Tibial nerve (tissue), 4 donors: ENCODE measurements at regions not wholly inside any gene's neighbourhood (a gene's known extent, or its start where the extent isn't known, plus 50 kb on each side); places are given as distances from the start of the nearest gene placed in this dataset.

ENCODE experiments used
- EP300 ChIP-seq, 2 donors: sonication (generic); formaldehyde crosslinking; IDR thresholded peaks; one replicate each; pipeline ENCODE4 v1.6.1; 2017; ENCODE audit warnings: antibody characterized with exemption in 2 of 2, mild to moderate bottlenecking in 1 of 2
- POLR2A ChIP-seq, 2 donors: fragments of 450-650 bp; IDR thresholded peaks; one replicate each; pipeline ENCODE4 v1.6.1; 2017; ENCODE audit warnings: antibody characterized with exemption in 2 of 2, mild to moderate bottlenecking in 2 of 2, moderate library complexity in 2 of 2
- TF ChIP-seq, protein P1 (sequence below), 5 experiments: fragments of 200-600 bp in 3 of 5; fragments of 450-650 bp in 2 of 5; sonication (generic) in 3 of 5; IDR thresholded peaks; one replicate each; pipeline ENCODE4 v1.5.1; 2016 to 2019; ENCODE audit warnings: antibody characterized with exemption in 5 of 5, mild to moderate bottlenecking in 3 of 5, moderate library complexity in 2 of 5

DNA sequence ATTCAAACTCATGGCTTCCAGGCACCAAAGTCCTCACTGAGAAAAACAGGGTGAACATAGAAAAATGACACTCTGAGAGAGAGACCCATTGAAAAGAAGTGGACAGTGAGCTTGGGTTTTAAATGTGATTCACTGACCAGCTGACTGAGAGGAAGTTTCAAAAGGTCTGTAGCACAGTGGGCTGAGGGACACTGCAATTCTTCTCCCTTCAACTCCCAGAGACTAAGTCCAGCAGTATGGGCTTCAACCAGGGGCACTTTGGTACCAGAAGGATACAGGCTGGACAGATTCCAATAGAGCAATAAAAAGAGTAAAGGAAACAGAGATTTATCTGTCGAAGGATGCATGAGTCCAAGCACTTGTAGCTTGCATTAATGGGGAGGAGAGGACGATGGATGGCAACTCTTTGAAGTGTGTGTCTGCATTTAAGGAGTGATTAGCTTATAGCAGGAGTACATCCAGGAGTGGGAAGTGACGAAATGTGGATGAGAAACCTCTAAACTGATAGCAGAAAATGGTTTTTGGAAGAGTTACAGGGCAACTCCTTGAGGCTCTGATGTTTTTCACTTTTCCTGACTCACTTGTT lies 117.0 kb upstream of the ANKRD55 start:
- TF ChIP-seq, protein P1, sequence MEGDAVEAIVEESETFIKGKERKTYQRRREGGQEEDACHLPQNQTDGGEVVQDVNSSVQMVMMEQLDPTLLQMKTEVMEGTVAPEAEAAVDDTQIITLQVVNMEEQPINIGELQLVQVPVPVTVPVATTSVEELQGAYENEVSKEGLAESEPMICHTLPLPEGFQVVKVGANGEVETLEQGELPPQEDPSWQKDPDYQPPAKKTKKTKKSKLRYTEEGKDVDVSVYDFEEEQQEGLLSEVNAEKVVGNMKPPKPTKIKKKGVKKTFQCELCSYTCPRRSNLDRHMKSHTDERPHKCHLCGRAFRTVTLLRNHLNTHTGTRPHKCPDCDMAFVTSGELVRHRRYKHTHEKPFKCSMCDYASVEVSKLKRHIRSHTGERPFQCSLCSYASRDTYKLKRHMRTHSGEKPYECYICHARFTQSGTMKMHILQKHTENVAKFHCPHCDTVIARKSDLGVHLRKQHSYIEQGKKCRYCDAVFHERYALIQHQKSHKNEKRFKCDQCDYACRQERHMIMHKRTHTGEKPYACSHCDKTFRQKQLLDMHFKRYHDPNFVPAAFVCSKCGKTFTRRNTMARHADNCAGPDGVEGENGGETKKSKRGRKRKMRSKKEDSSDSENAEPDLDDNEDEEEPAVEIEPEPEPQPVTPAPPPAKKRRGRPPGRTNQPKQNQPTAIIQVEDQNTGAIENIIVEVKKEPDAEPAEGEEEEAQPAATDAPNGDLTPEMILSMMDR (IDR thresholded peaks at IDR 0.05) = no peak
- no peak for TF ChIP-seq POLR2A (IDR thresholded peaks at IDR 0.05)
- TF ChIP-seq EP300 (IDR thresholded peaks at IDR 0.05) = no peak
